SH-SY5Y (cell line): ENCODE measurements at regions not wholly inside any gene's neighbourhood (a gene's known extent, or its start where the extent isn't known, plus 50 kb on each side); places are given as distances from the start of the nearest gene placed in this dataset.
A peak's percentile ranks its signal among the peaks of the same experiment; 100 is the strongest.

Experiments
- GATA2 ChIP-seq: IDR thresholded peaks from 2 replicates; pipeline ENCODE4 v1.6.1; 2011; ENCODE audit warnings: mild to moderate bottlenecking, low read depth, low read length
- GATA3 ChIP-seq: IDR thresholded peaks from 2 replicates; pipeline ENCODE4 v1.6.1; 2011; ENCODE audit warnings: low read depth, mild to moderate bottlenecking, low read length, moderate library complexity

GRCh38 chr3:106399761-106400160 lies 530.9 kb upstream of the CBLB start:
- no peak for TF ChIP-seq GATA3

GRCh38 chr3:106401666-106402490 lies 533.1 kb upstream of the CBLB start:
- no peak for TF ChIP-seq GATA3
- no peak for TF ChIP-seq GATA2

- TF ChIP-seq GATA2 = no peak
- TF ChIP-seq GATA3 = no peak
Observed at GRCh38 chr3:106403371-106404145, 534.7 kb upstream of the CBLB start.

GRCh38 chr3:106413683-106414082 lies 544.9 kb upstream of the CBLB start:
- TF ChIP-seq GATA3 = no peak
- no peak for TF ChIP-seq GATA2

GRCh38 chr3:106420628-106421027 lies 551.8 kb upstream of the CBLB start:
- TF ChIP-seq GATA2 = no peak
- no peak for TF ChIP-seq GATA3

GRCh38 chr3:106421426-106421825 lies 552.6 kb upstream of the CBLB start:
- TF ChIP-seq GATA3 = no peak
- no peak for TF ChIP-seq GATA2

- TF ChIP-seq GATA3 (no peak), GATA2 (no peak)
Observed at GRCh38 chr3:106421909-106422308, 553.1 kb upstream of the CBLB start.

GRCh38 chr3:106423321-106424225 lies 554.8 kb upstream of the CBLB start:
- TF ChIP-seq GATA2 (no peak), GATA3 (no peak)

- TF ChIP-seq GATA2 (no peak), GATA3 (no peak)
Observed at GRCh38 chr3:106425026-106425425, 556.2 kb upstream of the CBLB start.

- no peak for TF ChIP-seq GATA2
- TF ChIP-seq GATA3 = no peak
Observed at GRCh38 chr3:106425916-106426315, 557.1 kb upstream of the CBLB start.

- TF ChIP-seq GATA3 (no peak), GATA2 (no peak)
Observed at GRCh38 chr3:106428565-106428994, 559.8 kb upstream of the CBLB start.

GRCh38 chr3:106431721-106432120 lies 562.9 kb upstream of the CBLB start:
- TF ChIP-seq GATA3 (no peak), GATA2 (peak; percentile 43; the same call in 1 of the 2 replicates)

GRCh38 chr3:106435899-106436453 lies 567.2 kb upstream of the CBLB start:
- TF ChIP-seq GATA2 = no peak
- TF ChIP-seq GATA3 = no peak

- TF ChIP-seq GATA3 = no peak
- no peak for TF ChIP-seq GATA2
Observed at GRCh38 chr3:106438887-106439286, 570.1 kb upstream of the CBLB start.

- TF ChIP-seq GATA3 (no peak), GATA2 (no peak)
Observed at GRCh38 chr3:106440672-106441071, 571.9 kb upstream of the CBLB start.
